GM19035 (cell line): ENCODE measurements at regions not wholly inside any gene's neighbourhood (a gene's known extent, or its start where the extent isn't known, plus 50 kb on each side); places are given as distances from the start of the nearest gene placed in this dataset.
A peak's percentile ranks its signal among the peaks of the same experiment; 100 is the strongest.
"Not testable (repeated sequence)": the region's sequence is repeated elsewhere in the genome, so short reads cannot be mapped to it uniquely, and the experiment has no call there.

Experiments
- ATAC-seq: cut with Tn5 transposase; IDR thresholded peaks from one replicate; pipeline ENCODE4 v1.9.1; 2021; ENCODE audit not compliant: unreplicated experiment

- not testable (repeated sequence) for ATAC-seq
Observed at GRCh38 chr6:57984575-57984974, 667.1 kb downstream of the PRIM2 start.

DNA sequence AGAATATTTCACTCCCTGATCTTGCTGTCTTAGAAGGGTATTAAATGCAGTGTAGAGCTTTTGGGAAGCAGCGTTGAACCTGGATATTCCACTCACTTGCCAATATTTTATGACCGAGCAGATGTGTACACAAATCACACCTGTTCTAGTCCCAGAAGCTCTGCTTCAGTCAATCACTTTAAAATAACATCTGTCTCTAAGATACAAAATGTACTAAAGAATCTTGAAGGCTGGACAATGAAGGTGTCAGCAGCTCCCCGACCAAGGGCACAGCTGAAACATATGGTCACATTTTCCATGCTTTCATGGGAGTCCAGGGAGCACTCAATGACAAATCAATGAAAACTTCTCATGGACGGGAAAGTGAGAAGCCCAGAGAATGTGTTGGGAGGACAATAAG lies 668.3 kb downstream of the PRIM2 start:
- not testable (repeated sequence) for ATAC-seq

DNA sequence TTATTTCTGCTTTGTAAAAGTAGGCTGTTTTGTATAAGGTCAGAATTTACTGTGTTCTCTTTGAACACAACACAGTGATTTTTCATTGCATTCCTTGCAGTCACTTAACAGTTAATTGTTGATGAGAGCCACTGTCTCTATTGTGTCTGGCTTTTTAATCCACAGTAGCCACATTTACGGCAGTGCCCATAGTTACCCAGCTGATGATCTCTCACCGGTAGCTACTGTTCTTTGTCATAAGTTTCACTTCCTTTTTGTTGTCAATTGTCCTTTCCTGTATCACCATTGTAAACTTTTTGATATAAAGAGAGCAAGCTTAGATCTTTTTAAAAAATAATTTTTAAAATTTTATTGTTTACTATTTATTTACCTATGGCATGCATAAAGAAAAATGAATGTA lies 669.2 kb downstream of the PRIM2 start:
- peak; percentile 99 for ATAC-seq

- not testable (repeated sequence) for ATAC-seq
Observed at GRCh38 chr6:57989520-57990080, 672.2 kb downstream of the PRIM2 start.

DNA sequence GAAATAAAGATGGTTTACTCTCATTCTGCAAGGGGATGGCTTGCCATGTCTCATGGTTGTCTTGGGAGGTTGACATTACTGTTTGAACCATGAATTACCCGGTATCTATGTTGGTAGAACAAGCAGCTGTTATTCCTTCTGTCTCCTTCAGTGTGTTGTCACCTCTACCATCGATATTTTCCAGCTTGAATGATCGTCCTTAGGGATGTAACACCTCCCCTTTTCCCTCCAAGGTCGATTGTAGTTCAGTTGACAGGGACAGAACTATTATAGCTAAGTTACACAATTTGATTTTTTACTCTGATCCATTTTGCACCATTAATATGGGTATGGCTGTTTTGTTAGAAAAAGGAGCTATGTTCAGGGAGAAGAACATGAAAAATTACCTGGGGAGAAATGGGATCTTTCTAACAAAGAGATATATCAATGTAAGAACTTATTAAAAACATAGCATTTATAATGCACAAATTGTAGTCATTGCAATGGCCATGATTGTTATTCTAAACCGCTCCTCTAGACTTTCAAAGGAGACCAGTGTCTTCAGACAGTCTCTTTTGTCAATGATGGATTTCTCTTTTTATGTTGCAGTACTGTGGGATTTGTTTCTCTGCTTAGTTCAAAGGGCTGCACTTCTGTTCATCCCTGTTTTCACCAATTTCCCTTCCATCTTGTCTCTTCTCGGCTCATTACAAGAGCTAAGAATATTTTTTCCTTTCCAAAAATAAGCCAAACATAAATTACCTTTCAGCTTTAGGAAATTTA lies 681.6 kb downstream of the PRIM2 start:
- not testable (repeated sequence) for ATAC-seq

DNA sequence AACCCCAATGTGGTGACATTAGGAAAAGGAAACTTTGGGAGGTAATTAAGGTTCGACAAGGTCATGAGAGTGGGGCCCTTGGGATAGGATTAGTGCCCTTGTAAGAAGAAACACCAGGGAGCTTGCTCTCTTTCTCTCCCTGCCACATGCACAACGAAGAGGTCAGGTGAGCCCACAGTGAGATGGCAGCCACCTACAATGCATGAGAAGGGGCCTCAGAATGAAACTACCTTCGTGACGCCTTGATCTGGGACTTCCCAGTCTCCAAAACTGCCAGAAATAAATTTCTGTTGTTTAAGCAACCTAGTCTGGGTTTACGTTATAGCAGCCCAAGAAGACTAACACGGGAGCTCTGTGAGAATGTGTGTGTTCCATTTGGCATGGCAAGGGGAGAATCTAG lies 682.8 kb downstream of the PRIM2 start:
- not testable (repeated sequence) for ATAC-seq

DNA sequence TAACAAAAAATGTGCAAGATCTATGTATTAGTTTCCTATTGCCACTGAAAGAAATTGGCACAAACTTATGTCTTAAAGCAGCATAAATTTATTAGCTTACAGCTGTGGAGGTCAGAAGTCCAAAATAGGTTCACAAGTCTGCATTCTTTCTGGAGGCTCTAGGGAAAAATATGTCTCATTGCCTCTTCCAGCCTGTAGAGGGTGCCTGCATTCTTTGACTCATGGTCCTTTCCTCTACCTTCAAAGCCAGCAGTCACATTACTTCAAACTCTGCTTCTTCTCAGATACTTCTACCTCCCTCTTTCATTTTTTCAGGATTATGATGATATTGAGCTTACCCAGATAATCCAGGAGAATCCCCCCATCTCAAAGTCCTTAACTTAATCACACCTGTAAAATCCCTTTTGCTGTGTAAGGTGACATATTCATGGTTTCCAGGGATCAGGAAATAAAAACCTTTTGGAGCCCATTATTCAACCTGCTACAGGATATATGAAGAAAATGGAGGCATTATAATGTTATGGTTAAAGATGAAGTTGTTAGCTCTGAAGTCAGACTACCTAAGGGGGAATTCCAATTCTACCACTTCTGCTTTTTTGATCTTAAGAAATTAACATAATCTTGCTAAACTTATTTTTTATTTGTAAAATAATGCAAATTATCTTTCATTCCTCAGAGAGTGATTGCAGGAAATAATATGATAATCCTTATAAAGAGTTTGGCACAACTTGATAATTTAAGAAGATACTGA lies 686.2 kb downstream of the PRIM2 start:
- ATAC-seq, result not testable (repeated sequence)

- not testable (repeated sequence) for ATAC-seq
Observed at GRCh38 chr6:58007334-58008000, 690.0 kb downstream of the PRIM2 start.

GRCh38 chr6:58008001-58008335 lies 690.5 kb downstream of the PRIM2 start:
- ATAC-seq, result not testable (repeated sequence)

- not testable (repeated sequence) for ATAC-seq
Observed at GRCh38 chr6:58011954-58012600, 694.6 kb downstream of the PRIM2 start.

DNA sequence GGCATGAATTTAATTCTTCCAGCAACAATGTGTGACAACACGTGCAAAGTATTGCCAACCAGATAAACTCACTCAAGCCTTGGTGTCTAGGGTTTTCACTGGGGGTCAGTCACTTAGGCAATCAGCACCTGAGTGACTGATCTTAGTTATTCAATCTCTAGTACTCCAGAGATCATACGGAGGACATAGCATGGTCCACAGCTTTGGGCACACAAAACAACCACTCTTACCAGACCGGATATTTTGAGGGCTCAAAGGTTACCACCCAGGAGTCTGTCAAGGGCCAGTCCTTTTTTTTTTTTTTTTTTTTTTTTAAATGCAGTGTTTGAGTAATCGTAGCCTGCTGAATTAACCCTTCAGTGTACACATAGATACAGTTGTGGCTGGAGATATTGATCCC lies 699.2 kb downstream of the PRIM2 start:
- not testable (repeated sequence) for ATAC-seq

GRCh38 chr6:58028188-58028587 lies 710.8 kb downstream of the PRIM2 start:
- not testable (repeated sequence) for ATAC-seq

DNA sequence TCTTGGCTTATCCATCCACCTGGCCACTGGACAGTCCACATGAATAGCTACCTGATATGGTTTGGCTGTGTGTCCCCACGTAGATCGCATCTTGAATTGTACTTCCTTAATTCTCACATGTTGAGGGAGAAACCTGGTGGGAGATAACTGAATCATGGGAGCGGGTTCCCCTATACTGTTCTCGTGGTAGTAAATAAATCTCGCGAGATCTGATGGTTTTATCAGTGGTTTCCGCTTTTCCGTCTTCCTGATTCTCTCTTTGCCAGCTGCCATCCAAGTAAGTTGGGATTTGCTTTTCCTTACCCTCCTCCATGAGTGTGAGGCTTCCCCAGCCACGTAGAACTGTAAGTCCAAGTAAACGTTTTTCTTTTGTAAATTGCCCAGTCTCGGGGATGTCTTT lies 720.8 kb downstream of the PRIM2 start:
- ATAC-seq, result not testable (repeated sequence)

GRCh38 chr6:58046584-58046983 lies 729.2 kb downstream of the PRIM2 start:
- not testable (repeated sequence) for ATAC-seq

DNA sequence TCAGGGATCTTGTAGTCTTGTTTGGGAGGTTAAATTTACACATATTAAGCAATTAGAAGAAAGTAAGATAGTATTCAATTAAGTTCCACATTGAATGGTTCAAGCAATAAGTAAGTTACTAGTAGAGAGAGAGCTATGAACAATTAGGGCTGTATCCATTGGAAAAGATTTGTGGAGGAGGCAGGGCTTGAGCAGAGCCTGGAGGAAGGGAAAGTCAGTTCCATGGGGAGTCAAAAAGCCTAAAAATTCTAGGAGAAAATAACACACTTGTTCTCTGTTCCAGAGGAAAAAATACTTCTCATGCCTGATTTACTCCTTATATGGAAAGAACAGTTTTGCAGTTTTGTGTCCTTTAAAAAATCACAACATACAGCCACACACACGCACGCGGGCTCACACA lies 730.0 kb downstream of the PRIM2 start:
- not testable (repeated sequence) for ATAC-seq

GRCh38 chr6:58047865-58048264 lies 730.4 kb downstream of the PRIM2 start:
- ATAC-seq, result not testable (repeated sequence)

DNA sequence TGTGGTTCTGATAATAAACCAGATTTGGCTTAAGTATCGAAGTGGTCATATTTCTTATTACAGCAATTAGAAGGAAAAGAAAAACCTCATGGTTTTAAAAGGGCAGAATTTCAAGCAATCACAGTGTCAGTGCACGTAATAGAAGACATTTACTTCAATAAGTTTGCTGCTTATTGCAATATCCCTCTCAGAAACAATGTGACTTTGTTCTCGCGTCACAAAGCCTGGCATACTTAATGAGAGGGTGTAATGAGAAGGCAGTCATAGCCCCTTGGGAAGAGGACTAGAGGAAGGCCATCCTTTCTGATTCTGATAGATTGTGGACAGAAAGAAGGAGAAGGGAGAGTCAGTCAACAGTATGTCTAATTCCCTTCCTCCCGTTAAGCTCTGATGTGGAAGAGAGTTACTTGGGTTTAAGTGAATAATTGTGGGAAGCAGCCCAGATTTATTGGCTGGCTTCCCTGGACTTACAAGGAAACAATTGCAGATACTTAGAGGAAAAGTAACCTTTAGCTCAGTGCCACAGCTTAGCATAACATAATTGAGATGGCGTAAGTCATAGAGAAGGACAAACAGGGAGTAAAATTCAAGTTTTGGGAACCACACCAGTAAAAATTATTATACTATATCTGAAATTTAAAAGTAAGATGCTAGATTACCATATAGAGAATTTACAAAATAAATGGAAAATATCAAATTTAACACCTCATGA lies 738.2 kb downstream of the PRIM2 start:
- ATAC-seq, result not testable (repeated sequence)

- ATAC-seq, result not testable (repeated sequence)
Observed at GRCh38 chr6:58059701-58060100, 742.3 kb downstream of the PRIM2 start.

GRCh38 chr6:58063542-58063941 lies 746.1 kb downstream of the PRIM2 start:
- not testable (repeated sequence) for ATAC-seq

DNA sequence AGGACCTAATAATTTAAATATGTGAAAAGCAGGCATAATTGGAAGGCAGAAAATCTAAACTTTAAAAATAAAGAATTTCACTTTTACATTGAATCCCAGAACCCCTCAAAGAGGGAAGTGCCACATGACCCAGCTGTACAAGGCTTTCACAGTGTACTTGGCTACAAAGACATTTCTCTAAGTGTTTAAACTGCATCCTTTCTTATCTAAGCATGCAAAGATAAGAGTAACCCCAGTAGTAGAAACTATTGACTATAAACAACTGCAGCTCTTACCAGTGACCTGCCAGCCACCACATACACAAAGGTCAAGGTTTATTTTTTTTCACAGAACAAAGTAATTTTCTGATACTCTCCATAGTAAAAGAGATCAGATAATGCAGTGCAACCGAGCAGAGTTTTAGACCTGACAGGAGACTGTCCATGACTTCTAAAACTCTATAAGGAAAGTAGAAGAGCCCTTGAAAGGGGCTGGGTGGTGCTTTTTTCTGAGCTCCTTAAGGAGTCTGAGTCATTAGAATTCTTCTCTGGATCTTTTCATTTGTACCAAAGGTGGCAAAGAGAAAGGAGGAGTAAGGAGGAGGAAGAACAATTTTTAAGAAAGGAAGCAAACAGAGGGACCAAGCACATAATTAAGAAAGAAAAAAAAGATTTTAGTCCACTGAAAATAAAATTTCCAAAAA lies 750.6 kb downstream of the PRIM2 start:
- not testable (repeated sequence) for ATAC-seq
